GM18519 (cell line): ENCODE measurements at regions not wholly inside any gene's neighbourhood (a gene's known extent, or its start where the extent isn't known, plus 50 kb on each side); places are given as distances from the start of the nearest gene placed in this dataset.

Source experiments
- ATAC-seq: cut with Tn5 transposase; IDR thresholded peaks from one replicate; pipeline ENCODE4 v1.9.1; 2021; ENCODE audit warnings: mild to moderate bottlenecking, moderate library complexity; ENCODE audit not compliant: unreplicated experiment, low FRiP score

DNA sequence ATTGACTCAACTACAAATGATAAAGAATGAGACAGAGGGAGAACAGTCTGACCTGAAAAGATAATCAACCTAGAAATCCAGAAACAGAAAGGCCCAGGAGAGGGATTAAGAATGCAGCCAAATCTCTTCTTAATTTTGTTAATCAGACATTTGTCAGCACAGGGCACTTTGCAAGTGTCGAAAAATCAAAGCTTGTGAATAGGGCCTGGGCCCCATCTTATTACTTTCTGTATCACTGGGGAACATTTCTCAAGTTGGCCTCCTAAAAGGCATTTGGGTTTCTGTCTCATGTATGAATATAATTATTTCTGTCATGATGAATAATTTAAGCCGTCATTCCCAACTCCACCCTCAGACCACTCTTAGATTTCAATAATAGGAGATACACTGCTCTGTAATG is 308.4 kb upstream of the PRKCQ start:
- ATAC-seq: no peak

GRCh38 chr10:6885284-6885683 is 305.2 kb upstream of the PRKCQ start:
- ATAC-seq: no peak

GRCh38 chr10:6881987-6882386 is 301.9 kb upstream of the PRKCQ start:
- ATAC-seq: no peak

DNA sequence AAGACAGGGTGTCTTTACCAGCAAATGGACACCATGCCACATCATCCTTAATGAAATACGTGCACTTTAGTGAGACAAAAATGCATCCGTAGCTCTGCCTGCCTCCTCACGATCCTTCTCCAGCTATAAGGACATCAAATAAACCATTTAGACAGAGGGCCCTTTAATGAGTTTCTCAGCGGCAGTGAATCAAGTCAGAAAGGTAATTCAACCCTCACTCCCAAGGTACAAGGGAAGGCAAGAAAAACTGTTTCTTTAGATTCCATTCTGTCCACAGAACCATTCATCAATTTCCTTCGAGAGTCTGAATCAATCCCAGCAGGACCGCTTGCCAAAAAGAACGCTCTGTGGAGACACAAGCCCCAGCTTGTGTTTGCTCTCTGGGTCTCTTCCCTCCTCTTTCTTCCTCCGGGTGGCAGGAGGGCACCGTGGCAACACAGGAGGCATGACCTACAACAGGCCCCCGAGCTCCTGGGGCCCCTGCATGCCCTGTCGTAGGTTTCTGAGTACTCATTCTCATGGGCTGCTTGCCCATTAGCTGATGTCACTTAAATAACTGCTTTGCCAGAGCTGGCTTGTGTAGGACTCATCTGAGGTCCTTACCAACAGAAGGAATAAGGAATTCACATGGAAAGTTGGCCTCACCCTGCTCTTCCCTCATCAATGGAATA is 297.8 kb upstream of the PRKCQ start:
- no peak for ATAC-seq

DNA sequence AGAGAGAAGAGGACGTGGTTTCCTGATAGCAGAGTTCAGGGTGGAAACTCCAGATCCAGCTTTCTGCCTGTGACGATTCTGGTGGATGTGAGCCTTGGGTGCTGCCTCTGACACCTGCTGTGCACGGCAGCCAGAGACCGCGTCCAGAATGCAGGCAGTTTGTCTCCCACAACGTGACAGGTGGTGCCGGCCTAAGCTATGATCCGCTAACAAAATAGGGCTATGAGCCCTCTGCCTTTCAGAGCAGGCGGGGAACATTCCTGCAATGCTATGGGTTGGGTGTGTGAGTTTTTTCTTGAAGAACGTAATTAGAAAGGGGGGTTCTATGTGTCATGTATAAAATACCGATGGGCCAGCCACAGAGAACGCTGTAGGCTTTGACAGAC is 297.3 kb upstream of the PRKCQ start:
- no peak for ATAC-seq

- ATAC-seq: no peak
Observed at GRCh38 chr10:6875269-6875865, 295.3 kb upstream of the PRKCQ start.

DNA sequence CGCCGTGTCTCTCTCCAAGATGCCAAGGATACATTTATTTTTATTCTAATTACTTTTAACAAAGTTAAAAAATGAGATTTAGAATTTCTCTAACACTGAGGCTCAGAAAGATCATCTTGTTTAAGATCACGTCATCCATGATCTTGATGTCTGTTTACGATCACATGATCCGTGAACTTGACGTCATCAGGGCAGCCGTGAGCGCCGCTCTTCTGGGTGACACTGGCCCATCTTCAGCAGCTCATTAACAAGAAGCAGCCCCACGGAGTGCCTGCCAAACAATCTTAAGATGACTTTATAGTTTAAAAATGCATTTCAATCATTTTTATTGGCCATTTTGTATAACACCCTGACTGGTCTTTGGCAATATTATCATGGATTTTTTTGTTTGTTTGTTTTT is 291.1 kb upstream of the PRKCQ start:
- ATAC-seq: no peak

- no peak for ATAC-seq
Observed at GRCh38 chr10:6868036-6868725, 288.1 kb upstream of the PRKCQ start.

DNA sequence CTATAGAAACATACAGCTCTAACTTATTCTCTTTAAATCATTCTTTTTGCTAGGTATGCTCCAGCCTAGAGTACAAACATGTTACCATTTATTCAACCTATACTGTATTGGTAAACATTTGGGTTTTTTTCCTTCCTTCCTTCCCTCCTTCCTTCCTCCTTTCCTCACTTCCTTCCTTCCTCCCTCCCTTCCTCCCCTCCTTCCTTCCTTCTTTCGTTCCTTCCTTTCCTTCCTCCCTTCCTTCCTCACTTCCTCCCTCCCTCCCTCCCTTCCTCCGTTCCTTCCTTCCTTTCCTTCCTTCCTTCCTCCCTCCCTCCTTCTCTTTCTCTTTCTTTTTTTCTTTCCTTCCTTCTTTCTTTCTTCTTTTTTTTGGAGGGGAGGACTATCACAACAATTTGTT is 286.7 kb upstream of the PRKCQ start:
- ATAC-seq: no peak

DNA sequence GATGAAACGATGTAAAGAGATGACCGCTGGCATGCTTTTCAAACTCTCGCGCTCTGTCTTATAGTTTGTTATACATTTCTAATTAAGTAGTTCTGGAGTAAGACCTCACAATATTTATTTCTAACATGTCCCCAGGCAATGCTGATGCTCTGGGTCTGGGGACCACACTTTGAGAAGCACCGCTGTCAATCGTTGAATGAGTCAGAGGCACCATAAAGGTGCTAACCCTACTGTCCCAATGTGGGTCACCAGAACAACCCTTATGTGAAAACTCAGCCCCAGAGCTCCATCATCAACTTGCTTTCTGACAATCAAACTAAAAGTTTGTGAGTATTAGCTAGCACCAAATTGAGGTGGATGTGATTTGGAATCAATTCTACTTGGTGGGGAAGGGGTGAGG is 284.1 kb upstream of the PRKCQ start:
- ATAC-seq: no peak

- ATAC-seq: no peak
Observed at GRCh38 chr10:6863381-6863780, 283.3 kb upstream of the PRKCQ start.

DNA sequence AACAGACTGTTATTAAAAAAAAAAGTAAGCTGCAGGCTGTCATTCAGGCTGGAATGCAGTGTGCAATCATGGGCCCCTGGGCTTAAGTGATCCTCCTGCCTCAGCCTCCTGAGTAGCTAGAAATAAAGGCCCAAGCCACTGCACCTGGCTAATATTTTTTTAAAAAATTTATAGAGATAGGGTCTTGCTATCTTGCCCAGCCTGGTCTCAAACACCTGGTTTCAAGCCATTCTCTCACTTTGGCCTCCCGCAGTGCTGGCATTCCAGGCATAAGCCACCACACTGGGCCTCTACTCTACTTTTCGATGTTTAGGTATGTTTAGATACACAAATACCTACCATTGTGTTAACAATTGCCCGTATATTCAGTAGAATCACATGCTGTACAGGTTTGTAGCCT is 270.4 kb upstream of the PRKCQ start:
- ATAC-seq: no peak

DNA sequence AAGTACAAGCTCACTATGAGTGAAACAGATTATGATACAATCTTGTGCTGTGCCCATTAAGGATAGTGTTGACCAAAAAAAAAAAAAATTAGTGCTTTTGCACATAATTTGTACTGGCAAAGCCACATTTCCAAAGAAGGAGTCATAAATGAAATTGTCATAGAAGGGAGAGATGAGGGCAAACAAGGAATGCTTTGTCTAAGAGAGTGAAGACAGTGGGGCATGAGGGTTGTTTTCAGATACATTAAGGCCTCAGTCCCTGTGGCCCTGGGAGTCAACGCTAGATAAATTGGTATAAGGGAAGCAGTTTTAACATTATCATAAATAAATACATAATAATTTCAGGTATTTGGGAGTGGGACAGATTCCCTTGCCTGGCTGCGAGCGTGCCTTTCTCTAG is 267.5 kb upstream of the PRKCQ start:
- no peak for ATAC-seq

DNA sequence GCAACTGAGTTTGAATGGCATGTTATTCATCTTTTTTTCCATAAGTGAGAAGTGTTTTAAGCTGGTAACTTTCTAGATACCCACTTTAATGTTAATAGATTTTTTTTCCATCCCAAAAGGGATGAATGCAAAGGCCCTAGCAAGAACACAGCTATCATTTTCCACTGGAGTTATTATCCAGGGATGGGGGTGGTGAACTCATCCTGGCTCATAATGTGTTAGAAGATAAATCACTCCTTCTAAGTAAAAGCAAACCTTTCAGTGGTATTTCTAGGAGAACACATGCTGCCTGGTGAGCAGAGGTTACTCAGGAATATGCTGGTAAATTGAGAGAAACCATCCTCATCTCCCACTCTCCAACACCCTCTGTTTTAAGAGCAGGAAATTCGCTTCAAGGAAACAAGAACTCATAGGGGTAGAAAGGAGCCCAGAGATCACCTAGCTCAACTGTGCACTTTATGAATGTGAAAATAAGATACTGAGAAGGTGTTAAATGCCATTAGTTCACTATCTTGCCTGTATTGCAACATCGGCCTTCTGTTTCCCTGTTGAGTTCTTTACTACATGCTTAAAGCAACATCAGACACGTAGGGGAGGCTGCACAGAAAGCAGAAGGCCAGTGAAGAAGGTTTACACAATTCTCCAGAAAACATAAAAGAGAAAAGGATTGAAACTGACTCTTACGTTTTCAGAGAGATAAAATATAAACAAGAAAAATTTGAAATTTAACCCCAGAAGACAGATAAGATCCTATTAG is 264.0 kb upstream of the PRKCQ start:
- no peak for ATAC-seq

GRCh38 chr10:6843481-6843881 is 263.4 kb upstream of the PRKCQ start:
- ATAC-seq: no peak

- no peak for ATAC-seq
Observed at GRCh38 chr10:6842722-6843121, 262.6 kb upstream of the PRKCQ start.

DNA sequence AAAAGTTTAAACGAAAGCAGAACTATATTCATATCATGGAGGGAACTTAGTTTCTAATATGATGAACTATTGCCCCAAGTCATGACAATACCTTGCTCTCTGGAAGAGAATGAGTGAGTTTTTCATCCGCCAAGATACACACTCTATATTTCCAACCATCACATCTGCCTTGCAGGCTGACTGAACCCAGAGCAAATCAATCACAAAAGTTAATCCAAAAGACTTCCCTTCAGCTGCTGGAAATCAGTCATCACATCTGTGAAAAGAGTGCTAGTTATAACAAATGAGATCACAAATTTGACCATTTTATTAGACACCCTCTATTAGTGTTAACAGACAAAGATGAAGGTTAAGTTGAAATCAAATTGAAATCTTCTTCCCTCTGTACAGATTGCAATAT is 261.7 kb upstream of the PRKCQ start:
- ATAC-seq: no peak

- ATAC-seq: no peak
Observed at GRCh38 chr10:6840766-6841165, 260.7 kb upstream of the PRKCQ start.

- no peak for ATAC-seq
Observed at GRCh38 chr10:6840201-6840691, 260.2 kb upstream of the PRKCQ start.

GRCh38 chr10:6838118-6838517 is 258.0 kb upstream of the PRKCQ start:
- no peak for ATAC-seq

DNA sequence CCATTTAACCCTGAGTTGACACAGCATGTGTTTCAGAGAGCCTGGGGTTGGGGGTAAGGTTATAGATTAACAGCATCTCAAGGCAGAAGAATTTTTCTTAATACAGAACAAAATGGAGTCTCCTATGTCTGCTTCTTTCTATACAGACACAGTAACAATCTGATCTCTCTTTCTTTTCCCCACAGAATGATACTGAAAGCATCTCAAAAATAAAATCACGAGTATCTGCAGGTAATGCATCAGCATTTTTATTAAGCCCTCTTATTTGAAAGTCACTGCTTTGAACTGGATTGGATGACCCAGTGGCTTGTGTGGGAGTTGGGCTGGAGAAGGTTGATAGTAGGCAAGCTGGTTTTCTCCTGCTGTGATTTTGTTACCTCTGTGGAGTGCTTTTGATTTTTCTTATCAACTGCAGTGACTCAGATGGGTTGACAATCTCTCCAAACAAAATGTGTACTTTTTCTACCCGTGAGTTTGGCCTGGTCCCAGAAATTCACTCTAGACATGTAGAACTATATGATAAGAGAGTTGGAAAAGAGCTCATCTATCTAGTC is 253.5 kb upstream of the PRKCQ start:
- ATAC-seq: no peak
